DOHH2 (cell line): ENCODE measurements at regions not wholly inside any gene's neighbourhood (a gene's known extent, or its start where the extent isn't known, plus 50 kb on each side); places are given as distances from the start of the nearest gene placed in this dataset.

Source experiments
- H3F3A ChIP-seq: fragments of 200-600 bp; sonication (generic), shearing (Covaris generic); 2 replicates; pipeline ENCODE4 v1.6.0; 2016; ENCODE audit warnings: antibody characterized with exemption, mild to moderate bottlenecking; ENCODE audit not compliant: control insufficient read depth, insufficient read depth
- H3K27ac ChIP-seq: fragments of 200-600 bp; sonication (generic); 2 replicates; pipeline ENCODE4 v1.5.1; 2014; ENCODE audit warnings: low read depth, mild to moderate bottlenecking, low read length, moderate library complexity
- H3K27me3 ChIP-seq: fragments of 200-600 bp; sonication (generic); 2 replicates; pipeline ENCODE4 v1.6.1; 2014; ENCODE audit warnings: mild to moderate bottlenecking, low read length, mixed read lengths; ENCODE audit not compliant: control insufficient read depth
- H3K36me3 ChIP-seq: fragments of 200-600 bp; sonication (generic); 2 replicates; pipeline ENCODE4 v1.6.1; 2014; ENCODE audit warnings: mild to moderate bottlenecking, low read length, moderate library complexity, mixed read lengths; ENCODE audit not compliant: control insufficient read depth
- H3K4me1 ChIP-seq: fragments of 200-600 bp; sonication (generic); 2 replicates; pipeline ENCODE4 v1.6.1; 2014; ENCODE audit warnings: mild to moderate bottlenecking, low read length, mixed read lengths; ENCODE audit not compliant: control insufficient read depth
- H3K4me2 ChIP-seq: fragments of 200-600 bp; sonication (generic); 2 replicates; pipeline ENCODE4 v1.6.0; 2014; ENCODE audit warnings: mild to moderate bottlenecking, low read length, moderate library complexity
- H3K4me3 ChIP-seq: fragments of 200-600 bp; sonication (generic); 2 replicates; pipeline ENCODE4 v1.5.1; 2014; ENCODE audit warnings: mild to moderate bottlenecking, low read length, mixed read lengths
- H3K79me2 ChIP-seq: fragments of 200-600 bp; sonication (generic); 2 replicates; pipeline ENCODE4 v1.6.1; 2014; ENCODE audit warnings: mild to moderate bottlenecking, low read length, mixed read lengths; ENCODE audit not compliant: control insufficient read depth
- H3K9me2 ChIP-seq: fragments of 200-600 bp; sonication (generic); replicated peaks from 2 replicates; pipeline ENCODE4 v1.6.1; 2014; ENCODE audit warnings: mild to moderate bottlenecking, low read length, mixed read lengths; ENCODE audit not compliant: control insufficient read depth
- H3K9me3 ChIP-seq: fragments of 200-600 bp; sonication (generic); 2 replicates; pipeline ENCODE4 v1.6.1; 2014; ENCODE audit warnings: antibody characterized with exemption, low read length, mixed read lengths; ENCODE audit not compliant: control insufficient read depth, insufficient read depth
- H4K20me1 ChIP-seq: fragments of 200-600 bp; sonication (generic); 2 replicates; pipeline ENCODE4 v1.6.0; 2014; ENCODE audit warnings: low read depth, mild to moderate bottlenecking, antibody characterized with exemption, low read length, moderate library complexity; ENCODE audit not compliant: control insufficient read depth, insufficient read depth
- CTCF ChIP-seq: fragments of 200-600 bp; sonication (generic); IDR thresholded peaks from one replicate; pipeline ENCODE4 v1.5.1; 2014; ENCODE audit warnings: antibody characterized with exemption, mild to moderate bottlenecking, low read depth, low read length; ENCODE audit not compliant: poor library complexity, severe bottlenecking
- EZH2phosphoT487 ChIP-seq: fragments of 200-600 bp; sonication (generic); IDR thresholded peaks from 2 replicates; pipeline ENCODE4 v1.6.1; 2017; ENCODE audit warnings: borderline replicate concordance, mild to moderate bottlenecking, antibody characterized with exemption, low read length, moderate library complexity, mixed read lengths

- Histone ChIP-seq H3K36me3 (no peaks in the 10 kb centered on the region), H3K4me3 (no peak overlapping the region), H3K27ac (no peak overlapping the region), H3K9me3 (no peaks in the 10 kb centered on the region), H3K4me1 (no peaks in the 10 kb centered on the region), H4K20me1 (no peaks in the 10 kb centered on the region), H3K9me2 (no peaks in the 10 kb centered on the region), H3F3A (no peaks in the 10 kb centered on the region), H3K27me3 (no peaks in the 10 kb centered on the region), H3K4me2 (no peak overlapping the region), H3K79me2 (no peaks in the 10 kb centered on the region)
- TF ChIP-seq EZH2phosphoT487: no peak
- TF ChIP-seq CTCF: no peak
Measured at GRCh38 chr1:99384021-99384420, 119.7 kb downstream of the PLPPR4 start.

- Histone ChIP-seq H3K4me2 (no peak overlapping the region), H4K20me1 (no peaks in the 10 kb centered on the region), H3K36me3 (no peaks in the 10 kb centered on the region), H3K27ac (no peak overlapping the region), H3F3A (no peaks in the 10 kb centered on the region), H3K4me3 (no peak overlapping the region), H3K9me2 (no peaks in the 10 kb centered on the region), H3K27me3 (no peaks in the 10 kb centered on the region), H3K9me3 (no peaks in the 10 kb centered on the region), H3K4me1 (no peaks in the 10 kb centered on the region), H3K79me2 (no peaks in the 10 kb centered on the region)
- TF ChIP-seq EZH2phosphoT487: no peak
- no peak for TF ChIP-seq CTCF
Measured at GRCh38 chr1:99385852-99386251, 121.6 kb downstream of the PLPPR4 start.

- no peaks in the 10 kb centered on the region for H3K9me2 ChIP-seq
- no peak overlapping the region for H3K27ac ChIP-seq
- 0 out of 2 replicates have a peak, but pooled peaks cover 5% of the 10 kb centered on the region for H3K27me3 ChIP-seq
- no peaks in the 10 kb centered on the region for H3K36me3 ChIP-seq
- no peaks in the 10 kb centered on the region for H4K20me1 ChIP-seq
- H3K4me3 ChIP-seq: no peak overlapping the region
- TF ChIP-seq EZH2phosphoT487: no peak
- no peak for TF ChIP-seq CTCF
- no peaks in the 10 kb centered on the region for H3F3A ChIP-seq
- H3K4me1 ChIP-seq: no peaks in the 10 kb centered on the region
- H3K79me2 ChIP-seq: no peaks in the 10 kb centered on the region
- H3K9me3 ChIP-seq: no peaks in the 10 kb centered on the region
- H3K4me2 ChIP-seq: no peak overlapping the region
Measured at GRCh38 chr1:99396389-99396788, 132.1 kb downstream of the PLPPR4 start.

DNA sequence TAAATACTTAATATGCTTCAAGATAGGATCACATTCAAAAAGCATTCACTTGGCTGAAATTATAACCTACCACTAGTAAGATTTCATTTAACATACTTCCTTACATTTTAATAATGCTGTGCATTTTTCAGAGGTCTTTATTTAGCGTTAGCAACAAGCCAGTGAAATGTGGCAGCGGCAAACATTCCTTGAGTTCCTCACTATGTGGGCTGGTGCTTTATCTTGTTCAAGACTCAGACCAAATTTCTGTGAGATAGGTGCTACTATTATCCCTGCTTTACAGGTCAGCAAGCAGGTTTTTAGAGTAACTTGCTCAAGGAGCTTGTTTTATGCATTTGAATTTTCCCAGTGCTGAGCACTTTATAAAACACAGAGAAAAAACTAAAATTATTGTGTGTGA, 132.7 kb downstream of the PLPPR4 start:
- H4K20me1 ChIP-seq: no peaks in the 10 kb centered on the region

More for the DNA sequence above, 132.7 kb downstream of the PLPPR4 start:
- Histone ChIP-seq H3K4me2 (no peak overlapping the region), H3K27me3 (0 out of 2 replicates have a peak, but pooled peaks cover 5% of the 10 kb centered on the region), H3K79me2 (no peaks in the 10 kb centered on the region), H3K9me2 (no peaks in the 10 kb centered on the region), H3K9me3 (no peaks in the 10 kb centered on the region), H3K36me3 (no peaks in the 10 kb centered on the region), H3K4me3 (no peak overlapping the region), H3K27ac (no peak overlapping the region), H3F3A (no peaks in the 10 kb centered on the region), H3K4me1 (no peaks in the 10 kb centered on the region)
- TF ChIP-seq EZH2phosphoT487: no peak
- no peak for TF ChIP-seq CTCF
